ENCODE measurements at regions not wholly inside any gene's neighbourhood (a gene's known extent, or its start where the extent isn't known, plus 50 kb on each side); places are given as distances from the start of the nearest gene placed in this dataset.

- TF ChIP-seq PREB (CRISPR knock-in tag; IDR thresholded peaks at IDR 0.05; ENCODE audit: borderline replicate concordance) = no peak
- no peak for TF ChIP-seq ZNF121 (CRISPR knock-in tag; IDR thresholded peaks at IDR 0.05)
- TF ChIP-seq TEAD1 (CRISPR knock-in tag; IDR thresholded peaks at IDR 0.05) = no peak
- TF ChIP-seq, protein P1, sequence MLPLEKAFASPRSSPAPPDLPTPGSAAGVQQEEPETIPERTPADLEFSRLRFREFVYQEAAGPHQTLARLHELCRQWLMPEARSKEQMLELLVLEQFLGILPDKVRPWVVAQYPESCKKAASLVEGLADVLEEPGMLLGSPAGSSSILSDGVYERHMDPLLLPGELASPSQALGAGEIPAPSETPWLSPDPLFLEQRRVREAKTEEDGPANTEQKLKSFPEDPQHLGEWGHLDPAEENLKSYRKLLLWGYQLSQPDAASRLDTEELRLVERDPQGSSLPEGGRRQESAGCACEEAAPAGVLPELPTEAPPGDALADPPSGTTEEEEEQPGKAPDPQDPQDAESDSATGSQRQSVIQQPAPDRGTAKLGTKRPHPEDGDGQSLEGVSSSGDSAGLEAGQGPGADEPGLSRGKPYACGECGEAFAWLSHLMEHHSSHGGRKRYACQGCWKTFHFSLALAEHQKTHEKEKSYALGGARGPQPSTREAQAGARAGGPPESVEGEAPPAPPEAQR (CRISPR knock-in tag; IDR thresholded peaks at IDR 0.05) = no peak
- no peak for TF ChIP-seq ZNF671 (CRISPR knock-in tag; IDR thresholded peaks at IDR 0.05)
- TF ChIP-seq PRDM15 (CRISPR knock-in tag; IDR thresholded peaks at IDR 0.05) = peak; percentile 90
- no peak for TF ChIP-seq CBFB (CRISPR knock-in tag; IDR thresholded peaks at IDR 0.05; ENCODE audit: low read depth)
- no peak for TF ChIP-seq USF1 (CRISPR knock-in tag; IDR thresholded peaks at IDR 0.05)
- TF ChIP-seq, protein P2, sequence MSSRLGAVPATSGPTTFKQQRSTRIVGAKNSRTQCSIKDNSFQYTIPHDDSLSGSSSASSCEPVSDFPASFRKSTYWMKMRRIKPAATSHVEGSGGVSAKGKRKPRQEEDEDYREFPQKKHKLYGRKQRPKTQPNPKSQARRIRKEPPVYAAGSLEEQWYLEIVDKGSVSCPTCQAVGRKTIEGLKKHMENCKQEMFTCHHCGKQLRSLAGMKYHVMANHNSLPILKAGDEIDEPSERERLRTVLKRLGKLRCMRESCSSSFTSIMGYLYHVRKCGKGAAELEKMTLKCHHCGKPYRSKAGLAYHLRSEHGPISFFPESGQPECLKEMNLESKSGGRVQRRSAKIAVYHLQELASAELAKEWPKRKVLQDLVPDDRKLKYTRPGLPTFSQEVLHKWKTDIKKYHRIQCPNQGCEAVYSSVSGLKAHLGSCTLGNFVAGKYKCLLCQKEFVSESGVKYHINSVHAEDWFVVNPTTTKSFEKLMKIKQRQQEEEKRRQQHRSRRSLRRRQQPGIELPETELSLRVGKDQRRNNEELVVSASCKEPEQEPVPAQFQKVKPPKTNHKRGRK (CRISPR knock-in tag; IDR thresholded peaks at IDR 0.05; ENCODE audit: borderline replicate concordance) = no peak
- TF ChIP-seq NFE2L1 (CRISPR knock-in tag; IDR thresholded peaks at IDR 0.05) = peak; percentile 49; the same call in 1 of the 2 replicates
- no peak for TF ChIP-seq GRHL2 (CRISPR knock-in tag; IDR thresholded peaks at IDR 0.05; ENCODE audit: insufficient replicate concordance, severe bottlenecking)
- no peak for TF ChIP-seq RELA (CRISPR knock-in tag; IDR thresholded peaks at IDR 0.05; ENCODE audit: borderline replicate concordance)
- TF ChIP-seq, protein P3, sequence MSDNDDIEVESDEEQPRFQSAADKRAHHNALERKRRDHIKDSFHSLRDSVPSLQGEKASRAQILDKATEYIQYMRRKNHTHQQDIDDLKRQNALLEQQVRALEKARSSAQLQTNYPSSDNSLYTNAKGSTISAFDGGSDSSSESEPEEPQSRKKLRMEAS (CRISPR knock-in tag; IDR thresholded peaks at IDR 0.05) = no peak
- no peak for TF ChIP-seq FOXJ3 (CRISPR knock-in tag; IDR thresholded peaks at IDR 0.05; ENCODE audit: borderline replicate concordance)
- TF ChIP-seq, protein P4, sequence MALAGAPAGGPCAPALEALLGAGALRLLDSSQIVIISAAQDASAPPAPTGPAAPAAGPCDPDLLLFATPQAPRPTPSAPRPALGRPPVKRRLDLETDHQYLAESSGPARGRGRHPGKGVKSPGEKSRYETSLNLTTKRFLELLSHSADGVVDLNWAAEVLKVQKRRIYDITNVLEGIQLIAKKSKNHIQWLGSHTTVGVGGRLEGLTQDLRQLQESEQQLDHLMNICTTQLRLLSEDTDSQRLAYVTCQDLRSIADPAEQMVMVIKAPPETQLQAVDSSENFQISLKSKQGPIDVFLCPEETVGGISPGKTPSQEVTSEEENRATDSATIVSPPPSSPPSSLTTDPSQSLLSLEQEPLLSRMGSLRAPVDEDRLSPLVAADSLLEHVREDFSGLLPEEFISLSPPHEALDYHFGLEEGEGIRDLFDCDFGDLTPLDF (CRISPR knock-in tag; IDR thresholded peaks at IDR 0.05) = no peak
- no peak for TF ChIP-seq ZNF425 (CRISPR knock-in tag; conservative IDR thresholded peaks at IDR 0.05)
- TF ChIP-seq, protein P5, sequence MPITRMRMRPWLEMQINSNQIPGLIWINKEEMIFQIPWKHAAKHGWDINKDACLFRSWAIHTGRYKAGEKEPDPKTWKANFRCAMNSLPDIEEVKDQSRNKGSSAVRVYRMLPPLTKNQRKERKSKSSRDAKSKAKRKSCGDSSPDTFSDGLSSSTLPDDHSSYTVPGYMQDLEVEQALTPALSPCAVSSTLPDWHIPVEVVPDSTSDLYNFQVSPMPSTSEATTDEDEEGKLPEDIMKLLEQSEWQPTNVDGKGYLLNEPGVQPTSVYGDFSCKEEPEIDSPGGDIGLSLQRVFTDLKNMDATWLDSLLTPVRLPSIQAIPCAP (CRISPR knock-in tag; IDR thresholded peaks at IDR 0.05) = no peak
- no peak for TF ChIP-seq SOX15 (CRISPR knock-in tag; IDR thresholded peaks at IDR 0.05)
- TF ChIP-seq ATF6 (CRISPR knock-in tag; IDR thresholded peaks at IDR 0.05) = no peak
These were observed 64.3 kb upstream of the WDR17 start (continued) for GRCh38 chr4:176001151-176002006.

Data from WTC11 (cell line).